ENCODE measurements at regions not wholly inside any gene's neighbourhood (a gene's known extent, or its start where the extent isn't known, plus 50 kb on each side); places are given as distances from the start of the nearest gene placed in this dataset.

DNA sequence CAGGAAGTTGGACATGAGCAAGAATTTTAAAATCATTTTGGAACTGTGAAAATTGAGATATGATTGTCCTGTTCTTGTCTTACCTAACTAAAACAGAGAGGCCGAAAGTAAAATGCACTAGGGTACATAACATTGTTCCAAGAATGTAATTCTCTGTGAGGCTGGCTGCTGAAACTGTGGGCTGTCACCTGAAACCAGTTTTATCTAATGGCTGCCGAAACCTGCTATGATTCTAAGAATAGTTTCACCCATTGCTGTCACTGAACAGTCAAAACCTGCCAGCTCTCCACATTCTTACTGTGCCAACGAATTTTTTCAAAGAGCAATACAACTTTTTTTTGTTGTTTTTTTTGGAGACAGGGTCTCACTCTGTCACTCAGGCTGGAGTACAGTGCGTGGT lies 119.3 kb upstream of the ZSWIM2 start:
- TF ChIP-seq CTCF (IDR thresholded peaks at IDR 0.05) (no peak), POLR2A (IDR thresholded peaks at IDR 0.05) (no peak), POLR2AphosphoS5 (IDR thresholded peaks at IDR 0.05) (no peak)
